Activated T-helper 1 cell treated with Interleukin-2 at 50 U/mL for 16 hours (primary cell): ENCODE measurements at regions not wholly inside any gene's neighbourhood (a gene's known extent, or its start where the extent isn't known, plus 50 kb on each side); places are given as distances from the start of the nearest gene placed in this dataset.
"Not testable (repeated sequence)": the region's sequence is repeated elsewhere in the genome, so short reads cannot be mapped to it uniquely, and the experiment has no call there.

ENCODE experiments used
- DNase-seq: peaks from one replicate; pipeline ENCODE4 v3.0.0-alpha.2; 2020; ENCODE audit warnings: low read depth

- DNase-seq: no peak
These were observed 203.2 kb downstream of the LAS1L start for GRCh38 chrX:65331371-65331770.

- DNase-seq: no peak
These were observed 234.3 kb downstream of the LAS1L start for GRCh38 chrX:65300104-65300809.

GRCh38 chrX:65282905-65283304, 251.7 kb downstream of the LAS1L start:
- not testable (repeated sequence) for DNase-seq

DNA sequence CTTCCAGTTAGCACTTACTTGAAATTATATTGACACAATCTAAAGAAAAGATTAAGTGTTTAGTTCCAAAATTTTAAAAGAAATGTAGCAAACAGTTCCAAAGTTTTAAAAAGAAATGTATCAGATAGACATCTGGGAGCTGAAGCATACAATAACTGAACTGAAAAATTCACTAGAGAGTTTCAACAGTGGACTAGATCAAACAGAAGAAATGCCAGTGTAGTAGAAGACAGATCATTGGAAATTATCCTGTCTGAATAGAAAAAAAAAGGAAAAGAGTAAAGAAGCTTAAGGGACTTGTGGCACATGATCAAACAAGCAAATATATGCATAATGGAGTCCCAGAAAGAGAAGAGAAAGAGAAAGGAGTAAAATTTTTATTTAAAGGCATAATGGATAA, 261.4 kb downstream of the LAS1L start:
- DNase-seq: no peak

DNA sequence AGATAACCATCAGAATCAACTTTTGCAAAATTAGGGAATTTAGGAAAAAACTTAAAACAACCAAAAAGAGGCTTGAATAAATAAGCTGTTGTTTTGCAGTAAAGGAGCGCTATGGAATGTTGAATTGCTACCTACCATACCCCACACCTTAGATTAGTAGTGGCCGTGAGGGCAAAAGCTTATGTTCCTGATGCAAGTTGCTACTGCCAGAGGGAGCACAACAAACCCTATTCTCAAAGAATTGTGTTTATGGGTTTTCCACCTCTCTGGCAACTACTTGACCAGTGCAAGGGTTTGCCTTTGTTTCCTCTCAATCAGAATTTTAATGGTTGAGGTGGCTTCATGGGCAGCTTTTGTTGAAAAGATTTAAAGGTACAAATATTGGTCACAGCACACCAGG, 268.1 kb downstream of the LAS1L start:
- no peak for DNase-seq

DNA sequence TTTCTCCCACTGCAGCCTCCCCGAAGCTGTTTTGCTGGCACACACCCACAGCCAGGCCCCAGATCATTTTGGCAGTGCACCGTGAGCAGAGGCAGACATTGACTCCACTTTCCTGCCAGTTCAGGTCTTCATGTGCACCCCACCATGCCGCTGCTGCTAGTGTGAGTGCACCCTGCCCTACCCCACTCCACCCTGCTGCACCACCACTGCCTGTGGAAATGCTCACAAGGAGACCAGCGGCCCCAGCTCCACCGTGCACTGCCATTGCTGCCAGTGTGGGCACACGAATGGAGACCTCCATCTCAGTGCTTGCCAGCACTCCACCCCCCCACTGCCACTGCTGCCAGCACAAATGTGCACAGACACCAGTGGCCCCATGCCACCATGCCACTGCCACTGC, 277.6 kb upstream of the ZC4H2 start:
- no peak for DNase-seq

- no peak for DNase-seq
These were observed 264.9 kb upstream of the ZC4H2 start for GRCh38 chrX:65241059-65241721.

- DNase-seq: no peak
These were observed 227.3 kb upstream of the ZC4H2 start for GRCh38 chrX:65203545-65203944.

DNA sequence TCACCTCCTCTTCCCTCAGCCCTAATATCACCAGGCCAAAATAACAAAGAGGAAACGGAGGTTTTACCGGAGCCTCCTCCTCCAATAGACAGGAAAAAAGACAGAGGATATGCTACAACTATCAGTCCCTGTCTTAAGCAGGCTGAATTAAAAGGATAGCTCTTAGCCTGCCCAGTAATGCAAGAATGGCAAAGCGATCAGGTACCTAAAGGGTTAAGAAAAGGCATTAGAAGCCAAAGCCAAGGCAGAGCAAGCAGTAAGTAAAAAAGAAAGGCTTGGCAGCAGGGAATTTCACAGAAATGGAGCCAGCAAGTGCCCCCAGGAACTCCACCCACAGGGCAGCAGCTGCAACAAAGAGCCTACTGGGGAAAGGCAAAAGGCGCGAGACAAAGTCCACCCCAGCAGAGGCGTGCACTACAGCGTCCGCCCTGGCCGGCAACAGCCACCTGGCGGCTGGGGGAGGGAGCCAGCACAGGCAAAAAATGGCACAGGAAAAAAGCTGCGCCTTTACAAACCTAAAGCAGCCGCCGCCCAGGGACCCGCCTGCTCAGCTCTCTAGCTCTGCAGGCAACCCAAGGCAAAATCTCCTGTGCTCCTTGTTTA, 220.6 kb upstream of the ZC4H2 start:
- DNase-seq: no peak

GRCh38 chrX:65195621-65196020, 219.4 kb upstream of the ZC4H2 start:
- DNase-seq: no peak

DNA sequence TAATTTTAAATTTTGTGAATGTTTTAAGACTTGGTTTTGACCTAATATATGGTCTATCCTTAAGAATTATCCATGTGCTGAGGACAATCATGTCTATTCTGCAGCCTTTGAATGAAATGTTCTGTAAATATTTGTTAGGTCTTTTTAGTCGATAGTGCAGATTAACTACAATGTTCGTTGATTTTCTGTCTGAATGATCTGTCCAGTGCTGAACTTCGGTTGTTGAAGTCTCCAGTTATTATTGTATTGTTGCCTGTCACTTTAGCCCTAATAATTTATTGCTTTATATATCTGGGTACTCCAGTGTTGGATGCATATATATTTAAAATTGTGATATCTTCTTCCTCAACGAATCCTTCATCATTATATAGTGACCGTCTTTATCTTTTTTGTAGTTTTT, 218.3 kb upstream of the ZC4H2 start:
- no peak for DNase-seq

GRCh38 chrX:65163325-65163724, 187.1 kb upstream of the ZC4H2 start:
- not testable (repeated sequence) for DNase-seq

DNA sequence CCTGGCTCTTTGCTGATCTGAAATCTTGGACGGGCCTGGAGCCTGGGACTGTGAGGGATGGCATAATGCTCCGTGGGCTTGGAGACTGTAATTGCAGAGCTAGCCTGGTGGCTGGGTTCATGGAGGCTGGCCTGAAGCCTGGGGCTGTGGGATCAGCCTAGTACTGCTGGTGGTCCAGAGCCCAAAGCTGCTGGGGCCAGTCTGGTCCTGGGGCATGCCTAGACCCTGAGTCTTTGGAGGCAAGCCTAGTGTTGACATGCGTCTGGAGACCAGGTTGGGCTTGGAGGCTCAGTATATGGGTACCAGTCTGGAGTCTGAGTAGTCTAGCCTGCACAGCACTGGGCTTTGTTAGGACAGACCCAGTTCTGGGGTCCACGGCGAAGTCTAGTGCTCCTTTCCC, 172.0 kb upstream of the ZC4H2 start:
- no peak for DNase-seq

DNA sequence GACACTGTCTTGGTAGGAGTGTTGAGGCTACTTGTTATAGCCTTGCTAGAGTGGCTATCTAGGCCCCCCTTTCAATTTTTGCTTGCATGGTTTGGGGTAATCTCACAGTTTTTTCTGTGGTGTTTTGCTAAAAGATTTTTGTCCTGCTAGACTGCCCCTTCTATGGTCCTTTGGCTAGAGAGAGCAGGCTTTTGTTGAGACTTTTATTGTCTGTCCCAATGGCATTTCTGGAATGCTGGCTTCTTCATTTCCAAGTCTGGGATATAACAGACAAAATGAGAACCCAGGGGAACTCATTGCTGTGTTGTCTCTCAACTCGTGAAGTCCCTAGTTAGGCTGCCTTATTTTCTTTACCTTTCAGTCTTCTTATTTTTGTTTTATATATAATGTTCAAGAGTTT, 160.2 kb upstream of the ZC4H2 start:
- DNase-seq: no peak

- DNase-seq: no peak
These were observed 151.6 kb upstream of the ZC4H2 start for GRCh38 chrX:65127842-65128241.

GRCh38 chrX:65098851-65099250, 122.6 kb upstream of the ZC4H2 start:
- no peak for DNase-seq

- DNase-seq: no peak
These were observed 117.4 kb upstream of the ZC4H2 start for GRCh38 chrX:65093658-65094057.

GRCh38 chrX:65073233-65073632, 97.0 kb upstream of the ZC4H2 start:
- DNase-seq: no peak

GRCh38 chrX:65072590-65072989, 96.3 kb upstream of the ZC4H2 start:
- DNase-seq: no peak

DNA sequence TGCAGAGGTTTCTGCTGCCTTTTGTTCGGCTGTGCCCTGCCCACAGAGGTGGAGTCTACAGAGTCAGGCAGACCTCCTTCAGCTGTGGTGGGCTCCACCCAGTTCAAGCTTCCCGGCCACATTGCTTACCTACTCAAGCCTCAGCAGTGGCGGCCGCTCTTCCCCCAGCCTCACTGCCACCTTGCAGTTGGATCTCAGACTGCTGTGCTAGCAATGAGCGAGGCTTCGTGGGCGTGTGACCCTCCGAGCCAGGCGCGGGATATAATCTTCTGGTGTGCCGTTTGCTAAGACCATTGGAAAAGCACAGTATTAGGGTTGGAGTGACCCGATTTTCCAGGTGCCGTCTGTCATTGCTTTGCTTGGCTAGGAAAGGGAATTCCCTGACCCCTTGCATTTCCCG, 82.4 kb upstream of the ZC4H2 start:
- DNase-seq: not testable (repeated sequence)

- no peak for DNase-seq
These were observed 68.8 kb upstream of the ZC4H2 start for GRCh38 chrX:65045001-65045400.

- DNase-seq: no peak
These were observed 59.2 kb upstream of the ZC4H2 start for GRCh38 chrX:65035446-65035770.

DNA sequence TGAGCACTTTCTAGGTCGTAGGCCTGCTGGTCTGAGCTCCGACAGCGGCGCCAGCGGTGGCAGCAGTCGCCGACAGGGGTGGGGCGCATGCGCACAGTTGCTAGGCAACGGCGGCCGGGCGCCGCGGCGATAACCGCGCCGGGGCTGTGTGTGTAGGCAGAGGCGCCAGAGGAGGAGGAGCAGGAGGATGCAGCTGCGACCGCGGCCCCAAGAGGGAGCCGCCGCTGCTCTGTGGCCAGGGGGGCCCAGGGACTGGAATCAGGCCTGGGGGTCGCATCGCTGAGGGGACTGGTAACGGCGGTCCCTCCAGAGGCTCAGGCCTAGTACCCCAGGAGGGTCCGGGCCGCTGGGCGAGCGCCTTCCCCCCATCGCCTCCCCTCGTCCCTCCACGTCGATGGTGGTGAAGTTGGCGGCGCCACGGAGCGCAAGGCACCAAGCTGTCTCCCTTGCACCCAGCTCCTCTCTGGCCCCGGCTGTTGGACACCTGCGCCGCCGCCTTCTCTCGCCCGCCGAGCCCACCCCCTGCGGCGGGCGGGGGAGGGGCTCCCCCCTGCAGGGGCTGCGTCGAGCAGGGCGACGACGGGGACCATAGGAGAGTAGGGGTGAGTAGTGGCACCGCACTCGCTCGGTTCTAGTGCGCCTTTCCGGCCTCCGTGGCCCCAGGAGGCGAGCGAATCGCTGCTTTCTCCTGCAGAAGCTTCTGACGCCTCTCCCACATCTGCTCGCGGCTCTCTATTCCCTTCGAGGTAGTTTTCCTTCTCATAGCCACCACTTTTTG, 58.6 kb upstream of the ZC4H2 start, which contains the start of gene ZC3H12B:
Gene ZC3H12B, plus strand, starts transcription at position 159 of the 778 bp plus-strand sequence.
- DNase-seq: peak; percentile 74
